ENCODE measurements at regions not wholly inside any gene's neighbourhood (a gene's known extent, or its start where the extent isn't known, plus 50 kb on each side); places are given as distances from the start of the nearest gene placed in this dataset.

GRCh38 chr10:90421874-90422273 is 436.0 kb downstream of the HTR7 start:
- DNase-seq = no peak

- DNase-seq = no peak
These were observed 433.1 kb downstream of the HTR7 start for GRCh38 chr10:90424730-90425129.

GRCh38 chr10:90430186-90430585 is 427.7 kb downstream of the HTR7 start:
- no peak for DNase-seq

- DNase-seq = no peak
These were observed 425.0 kb downstream of the HTR7 start for GRCh38 chr10:90432866-90433265.

GRCh38 chr10:90435296-90435695 is 422.5 kb downstream of the HTR7 start:
- DNase-seq = no peak

GRCh38 chr10:90437452-90437851 is 420.4 kb downstream of the HTR7 start:
- DNase-seq = no peak

- DNase-seq = no peak
These were observed 417.0 kb downstream of the HTR7 start for GRCh38 chr10:90440870-90441269.

- no peak for DNase-seq
These were observed 414.5 kb downstream of the HTR7 start for GRCh38 chr10:90443342-90443741.

- DNase-seq = no peak
These were observed 410.0 kb downstream of the HTR7 start for GRCh38 chr10:90447831-90448230.

GRCh38 chr10:90450797-90451196 is 407.0 kb downstream of the HTR7 start:
- DNase-seq = no peak

GRCh38 chr10:90451283-90451682 is 406.6 kb downstream of the HTR7 start:
- no peak for DNase-seq

- no peak for DNase-seq
These were observed 399.8 kb downstream of the HTR7 start for GRCh38 chr10:90458054-90458453.

GRCh38 chr10:90458571-90458970 is 399.3 kb downstream of the HTR7 start:
- no peak for DNase-seq

- DNase-seq = no peak
These were observed 396.2 kb downstream of the HTR7 start for GRCh38 chr10:90461437-90462155.

- DNase-seq = no peak
These were observed 394.9 kb downstream of the HTR7 start for GRCh38 chr10:90462749-90463470.

GRCh38 chr10:90464329-90464728 is 393.5 kb downstream of the HTR7 start:
- DNase-seq = no peak

GRCh38 chr10:90470966-90471365 is 386.9 kb downstream of the HTR7 start:
- DNase-seq = no peak

GRCh38 chr10:90480466-90480865 is 377.4 kb downstream of the HTR7 start:
- DNase-seq = no peak

- DNase-seq = no peak
These were observed 376.4 kb downstream of the HTR7 start for GRCh38 chr10:90481326-90481923.

- DNase-seq = no peak
These were observed 373.3 kb downstream of the HTR7 start for GRCh38 chr10:90484518-90484917.

GRCh38 chr10:90494183-90494582 is 363.7 kb downstream of the HTR7 start:
- DNase-seq = no peak

GRCh38 chr10:90504172-90504571 is 353.7 kb downstream of the HTR7 start:
- no peak for DNase-seq

- no peak for DNase-seq
These were observed 331.1 kb downstream of the HTR7 start for GRCh38 chr10:90526721-90527120.

GRCh38 chr10:90530521-90530920 is 327.3 kb downstream of the HTR7 start:
- no peak for DNase-seq
